ENCODE measurements at regions not wholly inside any gene's neighbourhood (a gene's known extent, or its start where the extent isn't known, plus 50 kb on each side); places are given as distances from the start of the nearest gene placed in this dataset.

DNA sequence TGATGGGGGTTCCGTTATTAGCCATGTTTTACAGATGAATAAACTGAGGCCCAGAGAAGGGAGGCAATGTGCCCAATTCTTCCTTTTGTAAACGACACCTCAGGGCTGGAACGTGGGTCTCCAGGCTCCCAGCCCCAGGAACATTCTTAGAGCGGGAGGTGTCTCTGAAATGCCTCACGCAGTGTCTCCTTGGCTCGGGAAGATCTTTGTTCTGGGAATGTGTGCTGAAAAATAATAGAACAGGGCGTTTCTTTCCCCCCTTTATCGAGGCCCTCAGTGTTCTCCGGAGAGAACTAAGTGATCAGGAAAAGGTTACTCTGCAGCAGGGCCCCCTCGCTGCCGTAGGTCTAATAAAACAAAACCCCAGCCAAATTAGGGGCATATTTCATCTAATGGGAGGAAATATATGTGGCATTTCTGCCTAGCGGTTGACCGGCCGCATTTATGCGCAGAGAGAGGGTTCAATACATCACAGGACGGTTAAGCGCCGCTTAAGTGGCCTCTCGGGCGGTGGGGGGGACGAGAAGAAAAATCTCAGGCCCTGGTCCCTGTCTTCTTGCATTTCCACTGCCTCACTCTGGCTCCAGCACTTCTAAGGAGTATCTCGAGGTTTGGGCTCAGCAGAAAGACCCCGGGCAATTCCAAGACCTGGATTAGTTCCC is 564.3 kb downstream of the MN1 start:
- 88% methylated on average over 18 of the region's 23 CpGs; no CpG with 5 or more reads in 1 of the 2 experiments for WGBS, 2 experiments (ENCODE audit: extremely low coverage in 1 of 2, insufficient coverage in 1 of 2, insufficient read length in 1 of 2, insufficient replicate concordance in 2 of 2, low coverage in 1 of 2, low lambda C conversion rate in 2 of 2, missing lambda C conversion rate in 1 of 2)
- no peak for FAIRE-seq
- no peak overlapping the region for H2AFZ ChIP-seq (ENCODE audit: low read length)
- TF ChIP-seq HDAC2 (IDR thresholded peaks at IDR 0.05; ENCODE audit: borderline replicate concordance in 1 of 2, low read depth in 2 of 2, low read length in 2 of 2), result no peak
- TF ChIP-seq TAF1 (IDR thresholded peaks at IDR 0.05; ENCODE audit: low read depth, low read length), result no peak

More for the DNA sequence above, 564.3 kb downstream of the MN1 start:
- Histone ChIP-seq H3K23ac (ENCODE audit: insufficient read length) (no peak overlapping the region), H3K36me3 (ENCODE audit: control insufficient read depth in 2 of 4, insufficient read depth in 4 of 4, low read length in 3 of 4) (no peaks in the 10 kb centered on the region), H3K4me1 (replicated peaks in 1 of 4; ENCODE audit: control insufficient read depth in 3 of 4, insufficient read depth in 4 of 4, low read length in 3 of 4) (peaks cover 0 to 6% (median 4%) of the 10 kb centered on the region in 4 experiments; a peak in 5 of 7 replicates), H3K56ac (replicated peaks; ENCODE audit: insufficient read length, low read depth, low read length) (no peak overlapping the region), H3K4me2 (ENCODE audit: insufficient read depth in 1 of 2, low read depth in 2 of 2, low read length in 2 of 2) (no peak overlapping the region), H3K18ac (ENCODE audit: extremely low read depth, low read length) (no peak overlapping the region), H2BK5ac (ENCODE audit: low read depth, low read length) (no peak overlapping the region), H2BK20ac (ENCODE audit: low read length) (no peak overlapping the region), H4K8ac (ENCODE audit: extremely low read depth, insufficient read depth, low read length) (no peak overlapping the region), H3K23me2 (ENCODE audit: low read depth, low read length) (no peaks in the 10 kb centered on the region), H3K9ac (replicated peaks in 1 of 4; ENCODE audit: extremely low read depth in 1 of 4, low read depth in 3 of 4, low read length in 3 of 4) (no peak overlapping the region), H2AK5ac (ENCODE audit: low read depth, low read length) (no peak overlapping the region), H3K14ac (ENCODE audit: insufficient read length) (no peak overlapping the region), H4K20me1 (replicated peaks in 1 of 2; ENCODE audit: control insufficient read depth in 1 of 2, insufficient read depth in 2 of 2, low read length in 2 of 2) (no peaks in the 10 kb centered on the region), H3K9me3 (ENCODE audit: insufficient read depth in 2 of 2, low read depth in 1 of 2, low read length in 1 of 2) (no peaks in the 10 kb centered on the region), H2BK15ac (ENCODE audit: low read length) (no peak overlapping the region), H2BK12ac (ENCODE audit: low read depth, low read length) (no peak overlapping the region), H3K79me1 (ENCODE audit: low read depth, low read length) (no peaks in the 10 kb centered on the region), H2BK120ac (replicated peaks; ENCODE audit: low read depth, low read length) (no peak overlapping the region), H3K27me3 (replicated peaks in 1 of 4; ENCODE audit: control insufficient read depth in 3 of 4, extremely low read depth in 1 of 4, insufficient read depth in 3 of 4, low read length in 3 of 4) (no peaks in the 10 kb centered on the region; a peak in 1 of 7 replicates), H3K27ac (ENCODE audit: low read depth, low read length) (no peak overlapping the region), H4K91ac (replicated peaks; ENCODE audit: insufficient read length, low read length) (no peak overlapping the region), H3K4ac (replicated peaks; ENCODE audit: insufficient read length, low read depth, low read length) (no peak overlapping the region), H3K4me3 (ENCODE audit: extremely low read depth in 1 of 4, insufficient read depth in 2 of 4, low read depth in 3 of 4, low read length in 4 of 4) (no peak overlapping the region), H4K5ac (ENCODE audit: insufficient read length, low read depth, low read length) (no peak overlapping the region), H3K79me2 (ENCODE audit: control insufficient read depth in 1 of 2, insufficient read depth in 2 of 2, low read length in 2 of 2) (no peaks in the 10 kb centered on the region)
- ChIA-PET POLR2A (ENCODE audit: partially characterized antibody) (no interaction called here), CTCF (ENCODE audit: partially characterized antibody) (interaction anchor here (0.6 kb wide), 1 partner anchor 716 kb away, joined by 5 read pairs; no protein-coding TSS in a partner anchor)
- no peak for DNase-seq (ENCODE audit: low read depth in 1 of 2, low spot score in 2 of 2)

Data from H1 (cell line).